RKO (cell line): ENCODE measurements at regions not wholly inside any gene's neighbourhood (a gene's known extent, or its start where the extent isn't known, plus 50 kb on each side); places are given as distances from the start of the nearest gene placed in this dataset.
"Not testable (repeated sequence)": the region's sequence is repeated elsewhere in the genome, so short reads cannot be mapped to it uniquely, and the experiment has no call there.

ENCODE experiments used
- DNase-seq: peaks from one replicate; pipeline ENCODE4 v3.0.0-alpha.2; 2016; ENCODE audit warnings: low spot score

DNA sequence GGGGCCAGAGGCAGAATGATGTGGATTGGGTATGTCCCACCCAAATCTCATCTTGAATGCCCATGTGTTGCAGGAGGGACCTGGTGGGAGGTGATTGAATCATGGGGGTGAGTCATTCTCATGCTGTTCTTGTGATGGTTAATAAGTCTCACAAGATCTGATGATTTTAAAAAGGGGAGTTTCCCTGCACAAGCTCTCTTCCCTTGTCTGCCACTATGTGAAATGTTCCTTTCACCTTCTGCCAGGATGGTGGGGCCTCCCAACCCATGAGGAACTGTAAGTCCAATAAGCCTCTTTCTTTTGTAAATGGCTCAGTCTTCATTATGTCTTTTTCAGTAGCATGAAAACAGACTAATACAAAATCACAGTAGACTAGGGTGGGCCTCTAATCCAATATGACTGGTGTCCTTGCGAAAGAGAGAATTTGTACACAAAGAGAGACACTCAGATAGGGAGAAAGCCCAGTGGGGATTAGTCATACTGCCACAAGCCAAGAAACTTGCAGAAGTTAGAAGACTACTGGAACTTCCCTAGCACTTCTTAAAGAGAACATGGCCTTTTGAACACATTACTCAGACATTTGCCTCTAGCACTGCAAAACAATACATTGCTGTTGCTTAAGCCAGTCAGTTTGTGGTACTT, 68.4 kb downstream of the ANXA1 start:
- DNase-seq = peak; percentile 12

DNA sequence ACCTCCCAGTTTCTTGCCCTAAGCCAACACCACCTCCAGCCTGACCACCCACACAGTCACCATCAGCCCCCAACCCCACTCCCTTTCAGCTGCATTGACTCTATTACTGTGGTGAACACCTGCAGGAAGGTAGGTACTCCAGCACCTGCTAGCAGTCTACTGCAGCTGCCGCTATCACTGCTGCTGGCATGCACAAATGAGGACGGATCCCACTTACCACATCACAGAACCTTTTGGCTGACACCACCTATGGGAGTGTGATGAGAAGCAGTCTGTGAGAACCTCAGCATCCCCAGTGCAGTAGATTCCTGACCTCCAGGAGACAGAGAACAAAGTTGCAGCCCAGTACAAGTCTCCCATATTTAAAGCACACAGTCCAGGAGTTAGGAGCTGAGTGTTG, 71.9 kb downstream of the ANXA1 start:
- no peak for DNase-seq

- no peak for DNase-seq
Observed at GRCh38 chr9:73229543-73229942, 77.9 kb downstream of the ANXA1 start.

DNA sequence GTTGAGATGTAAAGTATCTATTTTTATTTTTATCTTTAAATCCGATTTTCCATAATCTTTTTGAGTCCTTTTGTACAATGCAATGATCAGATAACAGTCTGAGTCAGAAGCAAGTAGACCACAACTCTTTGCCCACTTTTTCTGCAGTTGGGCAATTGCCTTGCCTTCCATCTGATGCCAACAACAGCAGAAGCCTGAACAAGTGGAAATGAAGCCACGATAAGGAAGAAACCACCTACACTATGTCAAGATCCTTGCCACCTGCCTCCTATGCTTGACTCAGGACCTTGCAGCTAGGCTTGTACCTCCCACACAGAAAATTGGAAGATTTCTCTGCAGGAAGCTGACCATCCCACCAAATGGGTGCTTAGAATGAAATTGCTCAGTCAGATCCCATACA, 78.6 kb downstream of the ANXA1 start:
- DNase-seq = no peak

DNA sequence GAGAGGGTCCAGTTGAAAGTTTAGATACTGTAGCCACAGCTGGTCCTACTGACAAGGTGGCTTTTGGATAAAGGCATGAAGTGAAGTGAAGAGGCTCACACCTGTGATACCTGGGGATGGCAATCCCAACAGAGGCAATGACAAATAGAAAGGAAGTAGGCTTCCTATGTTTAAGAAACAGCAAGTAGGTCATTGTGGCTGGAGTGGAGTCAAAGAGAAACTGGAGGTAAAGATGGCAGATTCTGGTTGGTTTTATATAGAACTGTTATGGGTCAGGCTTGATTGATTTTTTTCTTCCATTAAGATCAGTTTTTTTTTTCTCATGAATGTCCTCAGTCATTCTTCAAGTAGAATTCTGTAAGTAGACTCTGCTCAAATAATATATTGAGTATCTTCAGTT, 79.5 kb downstream of the ANXA1 start:
- no peak for DNase-seq

DNA sequence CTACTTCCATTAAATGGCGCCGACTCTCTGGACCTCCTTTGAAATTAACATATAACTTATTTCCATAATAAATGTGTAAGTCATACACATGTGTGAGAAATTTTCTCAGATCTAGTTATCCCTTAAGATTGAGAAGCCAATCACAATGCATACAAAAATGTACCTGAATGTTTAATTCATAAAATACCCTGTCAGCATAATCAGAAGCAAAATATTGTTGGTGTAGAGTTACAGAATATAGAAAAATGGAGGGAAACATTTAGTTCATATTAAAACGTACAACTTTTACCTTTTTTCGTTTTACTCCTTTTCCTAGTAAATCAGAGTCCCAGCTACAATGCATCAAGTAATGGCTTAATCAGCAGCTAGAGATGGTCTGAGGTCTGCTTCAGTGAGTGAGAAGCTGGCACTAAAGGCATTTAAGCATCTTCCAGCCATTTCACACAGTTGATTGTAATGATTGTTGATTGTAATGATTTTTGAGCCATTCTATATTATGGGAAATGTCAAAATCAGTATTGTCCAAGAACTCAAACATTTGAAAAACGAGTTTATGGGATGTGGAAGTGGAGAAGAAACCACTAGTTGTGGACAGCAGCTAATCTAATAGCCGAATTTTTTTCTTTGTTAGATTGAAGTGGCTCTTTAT, 81.8 kb downstream of the ANXA1 start:
- DNase-seq = no peak

DNA sequence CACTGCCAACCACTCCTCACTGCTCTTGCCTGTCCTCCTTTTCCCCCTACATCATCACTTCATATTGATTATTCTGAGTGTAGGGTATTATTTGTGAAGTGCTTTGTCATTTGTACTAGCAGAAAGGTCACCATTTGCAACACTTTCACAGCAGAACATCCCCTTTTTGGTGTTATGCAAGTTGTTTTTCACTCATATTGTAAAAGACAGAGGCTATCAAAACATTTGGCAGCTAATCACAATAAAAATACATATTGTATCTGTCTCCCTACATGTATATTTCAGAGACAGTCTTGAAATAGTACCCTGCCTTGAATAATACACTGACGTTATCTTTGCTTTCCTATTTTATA, 82.3 kb downstream of the ANXA1 start:
- DNase-seq = no peak

- no peak for DNase-seq
Observed at GRCh38 chr9:73237140-73237539, 85.5 kb downstream of the ANXA1 start.

GRCh38 chr9:73239570-73240265, 88.1 kb downstream of the ANXA1 start:
- peak; percentile 10 for DNase-seq

DNA sequence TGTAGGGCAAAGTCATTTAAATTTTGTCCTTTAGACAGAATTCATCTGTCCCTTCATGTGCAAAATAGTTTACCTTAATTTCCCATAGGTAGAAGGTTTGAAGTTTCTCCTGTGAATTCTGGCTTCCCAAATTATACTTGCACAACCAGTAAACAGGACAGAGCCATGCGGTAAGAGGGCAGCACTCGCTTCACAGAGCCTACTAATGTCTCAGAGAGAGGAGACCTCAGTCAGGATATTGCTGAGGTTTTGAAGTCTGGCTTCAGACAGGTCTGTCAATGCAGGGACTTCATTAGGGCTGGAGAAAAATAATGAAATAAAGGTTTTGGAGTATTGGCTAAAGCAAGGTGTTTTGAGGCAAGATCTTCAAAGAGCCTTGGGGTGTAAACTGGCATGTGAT, 91.4 kb downstream of the ANXA1 start:
- no peak for DNase-seq

DNA sequence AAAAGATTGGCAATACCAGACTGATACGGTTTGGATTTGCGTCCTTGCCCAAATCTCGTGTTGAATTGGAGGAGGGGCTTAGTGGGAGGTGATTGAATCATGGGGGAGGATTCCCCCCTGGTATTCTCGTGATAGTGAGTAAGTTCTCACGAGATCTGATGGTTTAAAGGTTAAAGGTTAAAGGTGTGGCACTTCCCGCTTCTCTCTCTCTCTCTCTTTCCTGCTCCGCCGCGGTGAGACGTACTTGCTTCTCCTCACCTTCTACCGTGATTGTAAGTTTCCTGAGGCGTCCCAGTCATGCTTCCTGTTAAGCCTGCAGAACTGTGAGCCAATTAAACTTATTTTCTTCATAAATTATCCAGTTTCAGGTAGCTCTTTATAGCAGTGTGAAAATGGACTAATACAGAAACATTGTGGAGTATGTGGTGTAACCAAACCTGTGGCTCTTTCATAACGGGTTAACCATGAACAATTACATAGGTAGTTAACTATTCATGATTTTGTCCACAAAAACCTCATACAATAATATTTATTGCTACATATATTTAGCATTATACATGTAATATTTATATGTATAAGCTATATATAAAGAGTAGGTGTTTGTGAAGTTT, 107.5 kb downstream of the ANXA1 start:
- no peak for DNase-seq

- no peak for DNase-seq
Observed at GRCh38 chr9:73260506-73260905, 108.8 kb downstream of the ANXA1 start.

DNA sequence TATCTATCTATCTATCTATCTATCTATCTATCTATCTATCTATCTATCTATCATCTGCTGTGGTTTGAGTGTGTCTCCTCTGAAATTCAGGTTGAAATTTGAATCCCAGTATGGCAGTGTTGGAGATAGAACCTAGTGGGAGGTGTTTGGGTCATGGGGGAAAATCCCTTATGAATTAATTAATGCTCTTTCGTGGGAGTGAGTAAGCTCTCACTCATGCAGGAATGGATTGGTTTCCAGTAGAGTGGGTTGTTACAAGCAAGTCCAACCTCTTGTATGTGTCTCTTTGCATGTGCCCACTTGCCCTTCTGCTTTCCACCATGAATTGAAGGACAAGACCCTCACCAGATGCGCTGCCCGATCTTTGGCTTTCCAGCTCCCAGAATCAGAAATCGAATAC, 113.0 kb downstream of the ANXA1 start:
- no peak for DNase-seq

DNA sequence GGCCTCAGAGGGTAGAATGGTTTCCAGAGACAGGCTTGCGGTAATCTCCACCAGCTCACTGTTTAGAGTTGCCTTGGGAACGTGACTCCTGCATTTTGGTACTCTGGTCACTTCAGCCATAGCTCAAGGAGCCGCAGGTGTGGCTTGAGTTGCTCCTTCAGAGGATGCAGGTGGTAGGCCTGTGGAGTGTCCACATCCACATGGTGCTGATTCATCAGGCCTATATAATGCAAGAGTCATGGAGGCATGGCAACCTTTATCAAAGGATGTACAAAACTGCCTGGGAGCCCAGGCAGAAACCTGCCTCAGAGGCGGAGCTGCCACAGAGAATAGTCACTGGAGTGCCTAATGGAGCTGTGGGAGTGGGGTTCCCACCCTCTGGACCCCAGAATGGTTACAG, 114.2 kb downstream of the ANXA1 start:
- no peak for DNase-seq

- DNase-seq = peak; percentile 49
Observed at GRCh38 chr9:73269430-73270101, 117.9 kb downstream of the ANXA1 start.

GRCh38 chr9:73270967-73271721, 119.5 kb downstream of the ANXA1 start:
- peak; percentile 63 for DNase-seq

GRCh38 chr9:73280113-73280512, 128.4 kb downstream of the ANXA1 start:
- DNase-seq = no peak

DNA sequence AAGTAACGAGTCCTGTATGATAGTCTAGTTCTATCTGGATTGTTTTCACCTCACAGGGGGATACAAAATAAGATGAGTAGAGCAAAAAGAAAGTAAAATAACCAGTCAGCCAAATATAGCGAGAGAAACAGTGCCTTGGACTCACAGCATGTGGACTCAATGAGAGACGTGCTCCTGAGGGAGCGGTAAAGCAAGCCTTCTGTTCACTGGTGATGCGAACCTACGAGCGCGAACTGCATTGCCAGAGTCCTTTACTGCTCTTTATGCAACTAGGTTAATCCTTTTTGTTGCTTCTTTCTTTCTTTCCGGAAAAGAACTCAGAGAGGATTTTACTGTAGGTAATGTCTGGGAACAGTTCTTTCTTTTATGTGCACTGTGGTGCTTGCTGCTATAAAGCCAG, 132.7 kb downstream of the ANXA1 start:
- no peak for DNase-seq

DNA sequence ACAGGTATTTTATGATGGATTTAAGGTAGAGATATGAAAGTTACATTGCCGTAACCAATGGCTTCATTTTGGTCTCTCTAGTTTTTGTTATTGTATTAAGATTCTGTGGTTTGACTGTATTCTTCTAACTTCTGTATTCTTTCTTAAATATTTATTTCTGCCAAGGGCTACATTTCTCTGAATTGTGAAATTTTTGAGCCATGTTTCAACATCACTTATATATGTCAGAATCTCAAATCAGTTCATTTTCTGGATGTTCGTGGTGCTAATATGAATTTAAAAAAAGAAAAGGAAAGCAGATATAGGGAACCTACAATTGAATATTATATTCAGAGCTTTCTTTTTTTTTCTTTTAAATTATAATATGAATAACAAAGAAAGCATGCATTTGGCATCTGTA, 142.7 kb downstream of the ANXA1 start:
- DNase-seq = no peak

DNA sequence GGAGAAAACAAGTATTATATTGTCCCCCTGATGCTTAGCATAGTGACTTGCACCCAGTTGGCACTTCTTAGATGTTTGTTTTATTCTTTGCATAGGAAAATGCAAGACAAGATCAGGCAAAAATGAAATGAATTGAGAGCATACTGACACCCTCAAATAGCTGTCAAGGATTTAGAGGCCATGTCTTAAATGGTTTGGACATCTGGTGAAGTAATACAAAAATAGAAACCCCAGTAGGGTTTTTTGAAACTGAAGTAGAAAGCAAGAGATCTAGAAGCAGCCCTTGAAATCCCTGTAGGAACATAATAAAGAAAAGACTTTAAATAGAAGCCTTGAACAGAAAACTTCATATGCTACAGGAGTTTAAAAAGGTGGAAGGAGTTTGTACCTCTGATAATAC, 174.3 kb downstream of the ANXA1 start:
- DNase-seq = no peak

DNA sequence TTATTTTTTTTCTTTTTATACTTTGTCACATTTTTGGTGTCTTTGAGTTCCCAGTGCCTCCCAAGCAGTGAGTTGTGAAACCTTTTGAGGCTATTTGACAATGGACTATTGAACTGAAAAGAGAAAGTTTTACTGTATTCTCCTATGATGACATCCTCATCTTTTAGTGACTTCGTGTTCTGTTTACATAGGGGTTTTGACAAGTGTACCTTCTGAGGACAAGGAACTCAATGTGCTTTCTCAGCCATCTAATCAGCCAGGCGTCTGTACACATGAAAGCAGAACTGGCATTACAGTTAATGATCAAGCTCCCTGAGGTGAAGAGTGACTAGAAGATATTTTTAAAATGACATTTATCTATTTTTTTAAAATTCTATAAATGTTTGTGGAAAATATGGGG, 175.5 kb downstream of the ANXA1 start:
- no peak for DNase-seq

- not testable (repeated sequence) for DNase-seq
Observed at GRCh38 chr9:73337182-73337581, 185.5 kb downstream of the ANXA1 start.
